Uterus (tissue), 3 donors: ENCODE measurements at regions not wholly inside any gene's neighbourhood (a gene's known extent, or its start where the extent isn't known, plus 50 kb on each side); places are given as distances from the start of the nearest gene placed in this dataset.

Experiments
- DNase-seq, 2 donors: peaks; one replicate each; pipeline ENCODE4 v3.0.0-alpha.2; 2019 to 2020
- H3K27ac ChIP-seq, 2 donors: fragments of 200-600 bp; sonication (generic); 1 replicate in 1 of 2; 2 replicates in 1 of 2; pipeline ENCODE4 v1.5.1; 2016 to 2018
- H3K27me3 ChIP-seq, 2 donors: fragments of 200-600 bp; sonication (generic); one replicate each; pipeline ENCODE4 v1.5.1; 2018 to 2019; ENCODE audit warnings: control low read depth in 1 of 2
- H3K36me3 ChIP-seq, 2 donors: fragments of 200-600 bp; sonication (generic); one replicate each; pipeline ENCODE4 v1.5.1; 2019; ENCODE audit warnings: control low read depth in 1 of 2
- H3K4me1 ChIP-seq, 2 donors: fragments of 200-600 bp; sonication (generic); one replicate each; pipeline ENCODE4 v1.5.1; 2018 to 2019; ENCODE audit warnings: control low read depth in 1 of 2
- H3K4me3 ChIP-seq, 2 donors: fragments of 200-600 bp; sonication (generic); 1 replicate in 1 of 2; 2 replicates in 1 of 2; pipeline ENCODE4 v1.5.1; 2018 to 2019; ENCODE audit warnings: mild to moderate bottlenecking in 1 of 2
- H3K9me3 ChIP-seq, 2 donors: fragments of 200-600 bp; sonication (generic); one replicate each; pipeline ENCODE4 v1.5.1; 2019; ENCODE audit warnings: control low read depth in 1 of 2
- POLR2A ChIP-seq, 2 donors: fragments of 450-650 bp; IDR thresholded peaks; one replicate each; pipeline ENCODE4 v1.6.1; 2016; ENCODE audit warnings: antibody characterized with exemption in 2 of 2, mild to moderate bottlenecking in 1 of 2, moderate library complexity in 1 of 2
- intact Hi-C: fragments of 100-400 bp; cut with DNase I; formaldehyde crosslinking; loops from one replicate; pipeline ENCODE4 v1.15.1; 2023; ENCODE audit warnings: low total_unique reads
- TF ChIP-seq, protein P1 (sequence below), 4 experiments: fragments of 200-600 bp in 2 of 4; fragments of 450-650 bp in 2 of 4; sonication (generic) in 2 of 4; IDR thresholded peaks; one replicate each; pipeline ENCODE4 v1.5.1; 2016 to 2019; ENCODE audit warnings: antibody characterized with exemption in 4 of 4, mild to moderate bottlenecking in 2 of 4, moderate library complexity in 1 of 4
- donor health status: DM: yes; HTN: yes; CAD: no.

DNA sequence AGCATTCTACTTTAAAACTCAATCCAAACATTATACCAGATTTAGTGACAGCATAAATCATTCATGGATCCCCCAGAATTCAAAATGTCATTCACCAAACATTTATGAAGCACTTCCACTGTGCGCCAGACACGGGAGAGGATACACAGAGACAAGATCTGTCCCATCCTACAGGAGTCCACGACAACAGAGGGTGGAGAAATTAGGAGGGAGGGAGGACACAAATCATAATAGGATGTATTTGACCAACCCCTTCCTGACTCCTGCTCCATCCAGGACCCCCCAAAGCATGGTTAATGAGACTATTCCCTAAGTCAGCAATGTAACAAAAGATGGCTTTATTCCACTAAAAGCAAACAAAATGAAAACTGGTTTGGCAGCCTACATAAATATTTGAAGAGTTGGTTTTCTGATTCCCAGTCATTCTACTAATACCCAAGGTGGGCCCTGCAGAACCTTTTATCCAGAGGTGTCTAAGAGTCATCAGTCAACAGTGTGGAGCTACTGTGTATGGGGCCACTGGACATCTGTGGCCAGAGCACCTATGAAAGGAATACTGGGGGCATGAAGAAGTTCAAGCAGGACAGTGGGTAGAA lies 62.8 kb upstream of the DOCK9 start:
- Histone ChIP-seq H3K4me1 (no peaks in the 10 kb centered on the region), H3K4me3 (no peak overlapping the region), H3K36me3 (no peaks in the 10 kb centered on the region), H3K27ac (no peak overlapping the region), H3K9me3 (no peaks in the 10 kb centered on the region), H3K27me3 (no peaks in the 10 kb centered on the region)
- no peak for DNase-seq
- TF ChIP-seq, protein P1, sequence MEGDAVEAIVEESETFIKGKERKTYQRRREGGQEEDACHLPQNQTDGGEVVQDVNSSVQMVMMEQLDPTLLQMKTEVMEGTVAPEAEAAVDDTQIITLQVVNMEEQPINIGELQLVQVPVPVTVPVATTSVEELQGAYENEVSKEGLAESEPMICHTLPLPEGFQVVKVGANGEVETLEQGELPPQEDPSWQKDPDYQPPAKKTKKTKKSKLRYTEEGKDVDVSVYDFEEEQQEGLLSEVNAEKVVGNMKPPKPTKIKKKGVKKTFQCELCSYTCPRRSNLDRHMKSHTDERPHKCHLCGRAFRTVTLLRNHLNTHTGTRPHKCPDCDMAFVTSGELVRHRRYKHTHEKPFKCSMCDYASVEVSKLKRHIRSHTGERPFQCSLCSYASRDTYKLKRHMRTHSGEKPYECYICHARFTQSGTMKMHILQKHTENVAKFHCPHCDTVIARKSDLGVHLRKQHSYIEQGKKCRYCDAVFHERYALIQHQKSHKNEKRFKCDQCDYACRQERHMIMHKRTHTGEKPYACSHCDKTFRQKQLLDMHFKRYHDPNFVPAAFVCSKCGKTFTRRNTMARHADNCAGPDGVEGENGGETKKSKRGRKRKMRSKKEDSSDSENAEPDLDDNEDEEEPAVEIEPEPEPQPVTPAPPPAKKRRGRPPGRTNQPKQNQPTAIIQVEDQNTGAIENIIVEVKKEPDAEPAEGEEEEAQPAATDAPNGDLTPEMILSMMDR (IDR thresholded peaks at IDR 0.05): no peak
- TF ChIP-seq POLR2A (IDR thresholded peaks at IDR 0.05): no peak
- intact Hi-C loops: no loop called here

DNA sequence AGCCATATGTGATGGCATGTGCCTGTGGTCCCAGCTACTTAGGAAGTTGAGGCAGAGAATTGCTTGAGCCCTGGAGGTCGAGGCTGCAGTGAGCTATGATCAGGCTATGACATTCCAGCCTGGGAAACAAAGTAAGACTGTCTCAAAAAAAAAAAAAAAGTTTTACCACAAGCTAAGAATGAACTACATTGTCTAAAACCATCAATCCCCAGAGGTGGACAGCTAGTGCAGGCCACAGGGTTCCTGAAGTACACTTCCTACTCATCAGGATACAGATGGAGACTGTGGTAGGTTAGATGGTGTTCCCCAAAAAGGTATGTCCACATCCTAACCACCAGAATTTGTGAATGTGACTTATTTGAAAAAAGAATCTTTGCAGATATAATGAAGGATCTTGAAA lies 63.5 kb upstream of the DOCK9 start:
- H3K9me3 ChIP-seq: no peaks in the 10 kb centered on the region
- H3K4me1 ChIP-seq: no peaks in the 10 kb centered on the region
- no peaks in the 10 kb centered on the region for H3K36me3 ChIP-seq
- no peaks in the 10 kb centered on the region for H3K27me3 ChIP-seq
- H3K4me3 ChIP-seq: no peak overlapping the region
- intact Hi-C loops: no loop called here
- no peak for TF ChIP-seq POLR2A (IDR thresholded peaks at IDR 0.05)
- TF ChIP-seq, protein P1 (IDR thresholded peaks at IDR 0.05): no peak
- no peak overlapping the region for H3K27ac ChIP-seq
- DNase-seq: no peak

DNA sequence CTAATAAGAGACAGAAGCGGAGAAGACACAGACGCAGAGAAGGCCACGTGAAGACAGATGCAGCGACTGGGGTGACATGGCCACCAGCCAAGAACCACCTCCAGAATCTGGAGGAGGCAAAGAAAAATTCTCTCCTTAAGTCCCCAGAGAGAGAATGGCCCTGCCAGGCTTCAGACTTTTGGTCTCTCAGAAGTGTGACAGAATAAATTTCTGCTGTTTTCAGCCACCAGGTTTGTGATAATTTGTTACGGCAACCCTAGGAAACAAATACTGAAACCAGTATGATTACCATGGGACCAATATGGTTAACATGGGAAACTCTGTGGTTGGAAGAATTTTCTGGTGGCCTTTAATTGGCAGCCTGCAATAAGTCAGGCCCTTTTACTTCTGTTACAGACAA lies 63.9 kb upstream of the DOCK9 start:
- no peaks in the 10 kb centered on the region for H3K9me3 ChIP-seq
- H3K4me3 ChIP-seq: no peak overlapping the region
- TF ChIP-seq, protein P1 (IDR thresholded peaks at IDR 0.05): no peak
- TF ChIP-seq POLR2A (IDR thresholded peaks at IDR 0.05): no peak
- no peaks in the 10 kb centered on the region for H3K4me1 ChIP-seq
- H3K36me3 ChIP-seq: no peaks in the 10 kb centered on the region
- H3K27ac ChIP-seq: no peak overlapping the region
- no peak for DNase-seq
- H3K27me3 ChIP-seq: no peaks in the 10 kb centered on the region
- intact Hi-C loops: no loop called here

DNA sequence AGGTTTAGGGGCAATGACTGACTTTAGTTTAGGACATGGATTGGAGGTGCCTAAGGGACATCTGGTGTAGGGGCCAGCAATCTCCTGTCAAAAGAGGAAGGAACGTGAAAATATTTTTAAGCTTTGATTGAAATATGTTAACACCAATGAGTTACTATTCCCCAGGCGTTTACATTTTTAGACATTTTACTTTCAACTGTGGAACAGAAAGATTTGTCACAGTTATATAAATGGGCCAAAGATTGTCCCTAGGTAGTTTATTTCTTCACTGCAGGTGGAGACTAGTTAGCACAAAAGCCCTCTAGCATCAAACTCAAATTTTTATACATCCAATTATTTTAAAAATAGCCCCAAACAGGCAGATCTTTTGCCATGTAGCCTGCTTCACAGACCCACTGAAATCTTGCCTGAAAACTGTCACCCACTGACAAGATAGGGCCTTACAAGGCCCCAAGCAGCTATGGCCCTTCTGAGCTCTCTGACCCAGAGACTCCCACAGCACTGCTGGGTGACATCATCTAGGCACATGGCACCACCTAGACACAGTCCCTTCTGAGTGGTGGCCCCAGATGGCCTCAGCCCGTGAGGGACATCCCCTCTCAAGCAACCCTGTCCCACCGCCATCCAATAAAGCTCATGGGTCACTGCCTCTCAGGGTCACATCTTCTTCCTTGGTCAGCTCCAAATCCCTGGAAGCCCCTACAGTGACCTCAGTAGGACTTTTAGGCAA lies 64.8 kb upstream of the DOCK9 start:
- Histone ChIP-seq H3K27me3 (no peaks in the 10 kb centered on the region), H3K36me3 (no peaks in the 10 kb centered on the region), H3K27ac (no peak overlapping the region), H3K4me3 (no peak overlapping the region), H3K9me3 (no peaks in the 10 kb centered on the region), H3K4me1 (no peaks in the 10 kb centered on the region)
- intact Hi-C loops: no loop called here
- TF ChIP-seq POLR2A (IDR thresholded peaks at IDR 0.05): no peak
- TF ChIP-seq, protein P1 (IDR thresholded peaks at IDR 0.05): no peak
- DNase-seq: no peak

DNA sequence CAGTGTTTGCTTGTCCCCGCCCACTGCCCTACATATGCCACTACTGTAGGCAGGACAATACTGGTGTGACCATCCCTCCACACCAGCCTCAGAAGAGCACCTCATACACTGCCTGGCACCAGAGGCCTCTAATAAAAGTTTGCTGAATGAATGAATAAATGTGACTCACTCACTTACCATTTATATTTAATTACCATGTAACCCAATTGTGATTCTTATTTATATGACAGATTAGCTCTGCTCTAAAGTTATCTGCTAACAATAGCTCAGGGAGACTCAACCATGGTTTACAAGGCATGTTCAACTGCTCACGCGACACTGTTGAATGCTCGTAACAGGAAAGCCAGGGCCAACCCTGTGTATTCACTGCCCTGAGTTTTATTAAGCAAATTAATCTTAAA lies 66.0 kb upstream of the DOCK9 start:
- no peak for TF ChIP-seq POLR2A (IDR thresholded peaks at IDR 0.05)
- TF ChIP-seq, protein P1 (IDR thresholded peaks at IDR 0.05): no peak
- no peak for DNase-seq
- H3K27ac ChIP-seq: no peak overlapping the region

More for the DNA sequence above, 66.0 kb upstream of the DOCK9 start:
- Histone ChIP-seq H3K4me3 (no peak overlapping the region), H3K9me3 (no peaks in the 10 kb centered on the region), H3K4me1 (peaks cover 0 to 2% of the 10 kb centered on the region in 2 donors), H3K27me3 (no peaks in the 10 kb centered on the region), H3K36me3 (no peaks in the 10 kb centered on the region)
- intact Hi-C loops: no loop called here
